ENCODE measurements at regions not wholly inside any gene's neighbourhood (a gene's known extent, or its start where the extent isn't known, plus 50 kb on each side); places are given as distances from the start of the nearest gene placed in this dataset.

GRCh38 chr14:26995301-26995700 lies 397.5 kb upstream of the NOVA1 start:
- no peak for TF ChIP-seq LEF1 (IDR thresholded peaks at IDR 0.05; ENCODE audit: borderline replicate concordance)
- TF ChIP-seq ARNT (IDR thresholded peaks at IDR 0.05), result no peak
- no peak for TF ChIP-seq SUZ12 (IDR thresholded peaks at IDR 0.05)
- no peak for TF ChIP-seq FOXK2 (IDR thresholded peaks at IDR 0.05)

All from HEK293T (cell line).